ENCODE measurements at regions not wholly inside any gene's neighbourhood (a gene's known extent, or its start where the extent isn't known, plus 50 kb on each side); places are given as distances from the start of the nearest gene placed in this dataset.
"Not testable (repeated sequence)": the region's sequence is repeated elsewhere in the genome, so short reads cannot be mapped to it uniquely, and the experiment has no call there.

GRCh38 chr1:172935062-172935592, 115.6 kb downstream of the TNFSF18 start:
- DNase-seq (ENCODE audit: low read depth), result no peak
- H3K4me3 ChIP-seq (ENCODE audit: low read length), result no peak overlapping the region
- TF ChIP-seq CTCF (conservative IDR thresholded peaks at IDR 0.05; ENCODE audit: low read depth, low read length), result no peak

- no peak for TF ChIP-seq CTCF (conservative IDR thresholded peaks at IDR 0.05; ENCODE audit: low read depth, low read length)
- no peak overlapping the region for H3K4me3 ChIP-seq (ENCODE audit: low read length)
- no peak for DNase-seq (ENCODE audit: low read depth)
Observed at GRCh38 chr1:172936088-172936645, 114.6 kb downstream of the TNFSF18 start.

- DNase-seq (ENCODE audit: low read depth), result no peak
- H3K4me3 ChIP-seq (ENCODE audit: low read length), result no peak overlapping the region
- TF ChIP-seq CTCF (conservative IDR thresholded peaks at IDR 0.05; ENCODE audit: low read depth, low read length), result no peak
Observed at GRCh38 chr1:172938681-172939080, 112.1 kb downstream of the TNFSF18 start.

- no peak overlapping the region for H3K4me3 ChIP-seq (ENCODE audit: low read length)
- no peak for TF ChIP-seq CTCF (conservative IDR thresholded peaks at IDR 0.05; ENCODE audit: low read depth, low read length)
- no peak for DNase-seq (ENCODE audit: low read depth)
Observed at GRCh38 chr1:172939475-172939874, 111.3 kb downstream of the TNFSF18 start.

GRCh38 chr1:172940174-172940855, 110.4 kb downstream of the TNFSF18 start:
- no peak for TF ChIP-seq CTCF (conservative IDR thresholded peaks at IDR 0.05; ENCODE audit: low read depth, low read length)
- DNase-seq (ENCODE audit: low read depth), result no peak

GRCh38 chr1:172941471-172941870, 109.3 kb downstream of the TNFSF18 start:
- TF ChIP-seq CTCF (conservative IDR thresholded peaks at IDR 0.05; ENCODE audit: low read depth, low read length), result no peak
- no peak for DNase-seq (ENCODE audit: low read depth)
- no peak overlapping the region for H3K4me3 ChIP-seq (ENCODE audit: low read length)

More at GRCh38 chr1:172940174-172940855, 110.4 kb downstream of the TNFSF18 start:
- H3K4me3 ChIP-seq (ENCODE audit: low read length), result no peak overlapping the region

- no peak for TF ChIP-seq CTCF (conservative IDR thresholded peaks at IDR 0.05; ENCODE audit: low read depth, low read length)
- DNase-seq (ENCODE audit: low read depth), result no peak
- no peak overlapping the region for H3K4me3 ChIP-seq (ENCODE audit: low read length)
Observed at GRCh38 chr1:172941945-172942344, 108.8 kb downstream of the TNFSF18 start.

GRCh38 chr1:172943138-172943537, 107.6 kb downstream of the TNFSF18 start:
- H3K4me3 ChIP-seq (ENCODE audit: low read length); DNase-seq (ENCODE audit: low read depth): not testable (repeated sequence)

Measured in retinal pigment epithelial cell (primary cell).